Upper lobe of right lung (tissue), 1 donor: ENCODE measurements at regions not wholly inside any gene's neighbourhood (a gene's known extent, or its start where the extent isn't known, plus 50 kb on each side); places are given as distances from the start of the nearest gene placed in this dataset.

ENCODE experiments used
- ATAC-seq: fragments of 200-7000 bp; cut with Tn5 transposase; one replicate; pipeline ENCODE4 v1.9.1; 2020; ENCODE audit warnings: mild to moderate bottlenecking, moderate library complexity
- DNase-seq: peaks from one replicate; pipeline ENCODE4 v3.0.0-alpha.2; 2020
- H3K27ac ChIP-seq: fragments of 200-600 bp; one replicate; pipeline ENCODE4 v1.8.0; 2022
- H3K27me3 ChIP-seq: fragments of 200-600 bp; one replicate; pipeline ENCODE4 v1.8.0; 2022; ENCODE audit warnings: mild to moderate bottlenecking
- H3K36me3 ChIP-seq: fragments of 200-600 bp; one replicate; pipeline ENCODE4 v1.8.0; 2022
- H3K4me1 ChIP-seq: fragments of 200-600 bp; one replicate; pipeline ENCODE4 v1.8.0; 2022
- H3K4me3 ChIP-seq: fragments of 200-600 bp; one replicate; pipeline ENCODE4 v1.8.0; 2022; ENCODE audit warnings: mild to moderate bottlenecking
- H3K9me3 ChIP-seq: fragments of 200-600 bp; one replicate; pipeline ENCODE4 v1.8.0; 2022
- CTCF ChIP-seq: fragments of 200-600 bp; IDR thresholded peaks from one replicate; pipeline ENCODE4 v1.8.0; 2022; ENCODE audit warnings: antibody characterized with exemption
- intact Hi-C: fragments of 100-400 bp; cut with DNase I; formaldehyde crosslinking; loops from one replicate; pipeline ENCODE4 v1.11.0; 2022
- donor health status: DM: no; HTN: yes; CAD: no; lungs with severe emphysema.

GRCh38 chr2:71880846-71881610 lies 266.6 kb downstream of the CYP26B1 start:
- H3K27me3 ChIP-seq: no peaks in the 10 kb centered on the region
- H3K9me3 ChIP-seq: no peaks in the 10 kb centered on the region
- no peak for TF ChIP-seq CTCF
- no peak overlapping the region for H3K4me3 ChIP-seq
- peaks cover 25% of the 10 kb centered on the region for H3K4me1 ChIP-seq
- no peak overlapping the region for H3K27ac ChIP-seq
- ATAC-seq (peak; percentile 11), DNase-seq (no peak)
- intact Hi-C loops: no loop called here
- no peaks in the 10 kb centered on the region for H3K36me3 ChIP-seq

GRCh38 chr2:71880287-71880686 lies 267.4 kb downstream of the CYP26B1 start:
- Histone ChIP-seq H3K9me3 (no peaks in the 10 kb centered on the region), H3K27ac (no peak overlapping the region), H3K4me3 (no peak overlapping the region), H3K4me1 (peaks cover 25% of the 10 kb centered on the region), H3K27me3 (no peaks in the 10 kb centered on the region), H3K36me3 (no peaks in the 10 kb centered on the region)
- no peak for DNase-seq
- TF ChIP-seq CTCF: no peak
- ATAC-seq: no peak
- intact Hi-C loops: no loop called here

- Histone ChIP-seq H3K36me3 (no peaks in the 10 kb centered on the region), H3K27ac (no peak overlapping the region), H3K27me3 (no peaks in the 10 kb centered on the region), H3K4me1 (peaks cover 25% of the 10 kb centered on the region), H3K4me3 (no peak overlapping the region), H3K9me3 (no peaks in the 10 kb centered on the region)
- no peak for DNase-seq
- intact Hi-C loops: no loop called here
- ATAC-seq: no peak
- TF ChIP-seq CTCF: no peak
Observed at GRCh38 chr2:71879509-71880184, 268.0 kb downstream of the CYP26B1 start.

GRCh38 chr2:71878626-71879508 lies 268.8 kb downstream of the CYP26B1 start:
- no peak for ATAC-seq
- H3K27ac ChIP-seq: no peak overlapping the region
- no peak overlapping the region for H3K4me3 ChIP-seq
- no peaks in the 10 kb centered on the region for H3K27me3 ChIP-seq
- intact Hi-C loops: no loop called here
- H3K36me3 ChIP-seq: no peaks in the 10 kb centered on the region
- peaks cover 25% of the 10 kb centered on the region for H3K4me1 ChIP-seq
- DNase-seq: no peak
- H3K9me3 ChIP-seq: no peaks in the 10 kb centered on the region
- no peak for TF ChIP-seq CTCF

GRCh38 chr2:71877636-71878035 lies 270.0 kb downstream of the CYP26B1 start:
- peaks cover 15% of the 10 kb centered on the region for H3K4me1 ChIP-seq
- no peak for DNase-seq
- H3K27me3 ChIP-seq: no peaks in the 10 kb centered on the region
- no peak for ATAC-seq
- no peak for TF ChIP-seq CTCF
- H3K4me3 ChIP-seq: no peak overlapping the region
- no peaks in the 10 kb centered on the region for H3K9me3 ChIP-seq
- intact Hi-C loops: no loop called here
- H3K36me3 ChIP-seq: no peaks in the 10 kb centered on the region
- H3K27ac ChIP-seq: no peak overlapping the region
